Gastroesophageal sphincter (tissue), 4 donors: ENCODE measurements at regions not wholly inside any gene's neighbourhood (a gene's known extent, or its start where the extent isn't known, plus 50 kb on each side); places are given as distances from the start of the nearest gene placed in this dataset.
"Not testable (repeated sequence)": the region's sequence is repeated elsewhere in the genome, so short reads cannot be mapped to it uniquely, and the experiment has no call there.

Experiments used
- ATAC-seq: fragments of 150-250 bp; one replicate; pipeline ENCODE4 v1.9.1; 2016; ENCODE audit warnings: mild to moderate bottlenecking, moderate library complexity
- H3K27ac ChIP-seq, 4 donors: fragments of 200-600 bp; sonication (generic) in 3 of 4; 1 replicate in 3 of 4; 2 replicates in 1 of 4; pipeline ENCODE4 v1.5.1; 2016 to 2019
- H3K27me3 ChIP-seq: fragments of 200-600 bp; sonication (generic); one replicate; pipeline ENCODE4 v1.5.1; 2019
- H3K36me3 ChIP-seq, 2 donors: fragments of 200-600 bp; sonication (generic); one replicate each; pipeline ENCODE4 v1.5.1; 2019; ENCODE audit warnings: control low read depth in 1 of 2
- H3K4me1 ChIP-seq, 3 donors: fragments of 200-600 bp; sonication (generic); 1 replicate in 2 of 3; 2 replicates in 1 of 3; pipeline ENCODE4 v1.5.1; 2016 to 2019; ENCODE audit warnings: control low read depth in 2 of 3
- H3K4me3 ChIP-seq, 2 donors: fragments of 200-600 bp; sonication (generic); one replicate each; pipeline ENCODE4 v1.5.1; 2019; ENCODE audit warnings: mild to moderate bottlenecking in 1 of 2, moderate library complexity in 1 of 2
- H3K9me3 ChIP-seq, 3 donors: fragments of 200-600 bp; sonication (generic); one replicate each; pipeline ENCODE4 v1.5.1; 2017 to 2019; ENCODE audit warnings: control low read depth in 2 of 3
- CTCF ChIP-seq, 4 experiments: fragments of 200-600 bp in 2 of 4; fragments of 450-650 bp in 2 of 4; sonication (generic) in 1 of 4; IDR thresholded peaks; one replicate each; pipeline ENCODE4 v1.5.1; 2017 to 2019; ENCODE audit warnings: antibody characterized with exemption in 4 of 4, mild to moderate bottlenecking in 2 of 4, moderate library complexity in 2 of 4
- EP300 ChIP-seq: sonication (generic); formaldehyde crosslinking; IDR thresholded peaks from one replicate; pipeline ENCODE4 v1.6.1; 2017; ENCODE audit warnings: antibody characterized with exemption, mild to moderate bottlenecking
- POLR2A ChIP-seq, 2 donors: fragments of 450-650 bp; IDR thresholded peaks; one replicate each; pipeline ENCODE4 v1.6.1; 2017; ENCODE audit warnings: antibody characterized with exemption in 2 of 2, mild to moderate bottlenecking in 2 of 2, moderate library complexity in 1 of 2
- POLR2AphosphoS5 ChIP-seq: sonication (generic); formaldehyde crosslinking; IDR thresholded peaks from one replicate; pipeline ENCODE4 v1.6.1; 2017; ENCODE audit warnings: antibody characterized with exemption
- WGBS, 2 donors: methylation state at CpG; one replicate each; pipeline ENCODE4 v1.1.5; 2018; ENCODE audit warnings: low coverage in 1 of 2; 5-methylcytosine and 5-hydroxymethylcytosine counted together

GRCh38 chr13:55013051-55013450, 1984.4 kb downstream of the OLFM4 start:
- WGBS, 2 donors, result 53 to 71% methylated on average over 2 to 4 of the region's 4 CpGs
- Histone ChIP-seq H3K27ac (no peak overlapping the region), H3K27me3 (no peaks in the 10 kb centered on the region), H3K4me1 (no peaks in the 10 kb centered on the region), H3K36me3 (no peaks in the 10 kb centered on the region), H3K9me3 (no peaks in the 10 kb centered on the region), H3K4me3 (no peak overlapping the region)
- no peak for ATAC-seq
- no peak for TF ChIP-seq CTCF (IDR thresholded peaks at IDR 0.05)

- no peak for ATAC-seq
- TF ChIP-seq EP300, result no peak
- TF ChIP-seq POLR2AphosphoS5, result no peak
- TF ChIP-seq POLR2A (IDR thresholded peaks at IDR 0.05), result no peak
- H3K4me3 ChIP-seq, result no peak overlapping the region
- H3K27ac ChIP-seq, result no peak overlapping the region
- H3K27me3 ChIP-seq, result no peaks in the 10 kb centered on the region
- no peaks in the 10 kb centered on the region for H3K9me3 ChIP-seq
- no peaks in the 10 kb centered on the region for H3K36me3 ChIP-seq
- WGBS, 2 donors, result 94 to 100% methylated on average over 2 of the region's 2 CpGs
- H3K4me1 ChIP-seq, result no peaks in the 10 kb centered on the region
These were observed 2000.7 kb downstream of the OLFM4 start for GRCh38 chr13:55029280-55029679.

GRCh38 chr13:55038230-55038629, 2009.6 kb downstream of the OLFM4 start:
- no peak overlapping the region for H3K27ac ChIP-seq
- TF ChIP-seq POLR2A (IDR thresholded peaks at IDR 0.05) (no peak), POLR2AphosphoS5 (no peak), CTCF (IDR thresholded peaks at IDR 0.05) (no peak), EP300 (no peak)
- WGBS, 2 donors, result 38 to 67% methylated on average over 1 of the region's 1 CpG
- no peaks in the 10 kb centered on the region for H3K27me3 ChIP-seq
- ATAC-seq, result no peak
- no peak overlapping the region for H3K4me3 ChIP-seq
- no peaks in the 10 kb centered on the region for H3K4me1 ChIP-seq
- H3K9me3 ChIP-seq, result no peaks in the 10 kb centered on the region
- no peaks in the 10 kb centered on the region for H3K36me3 ChIP-seq

GRCh38 chr13:55053891-55054550, 2025.4 kb downstream of the OLFM4 start:
- 88 to 97% methylated on average over 14 to 15 of the region's 24 CpGs for WGBS, 2 donors
- not testable (repeated sequence) for H3K27ac ChIP-seq, H3K36me3 ChIP-seq, ATAC-seq, H3K4me1 ChIP-seq, H3K27me3 ChIP-seq, H3K4me3 ChIP-seq, H3K9me3 ChIP-seq

- not testable (repeated sequence) for H3K9me3 ChIP-seq, H3K27ac ChIP-seq, H3K4me3 ChIP-seq, H3K4me1 ChIP-seq, ATAC-seq, H3K27me3 ChIP-seq, H3K36me3 ChIP-seq
- WGBS, 2 donors, result 75 to 81% methylated on average over 1 to 3 of the region's 3 CpGs
These were observed 2027.1 kb downstream of the OLFM4 start for GRCh38 chr13:55055666-55056065.

GRCh38 chr13:55062662-55063061, 2034.0 kb downstream of the OLFM4 start:
- TF ChIP-seq POLR2A (IDR thresholded peaks at IDR 0.05) (no peak), POLR2AphosphoS5 (no peak), CTCF (IDR thresholded peaks at IDR 0.05) (no peak), EP300 (no peak)

More at GRCh38 chr13:55062662-55063061, 2034.0 kb downstream of the OLFM4 start:
- Histone ChIP-seq H3K4me3 (no peak overlapping the region), H3K4me1 (no peaks in the 10 kb centered on the region), H3K36me3 (no peaks in the 10 kb centered on the region), H3K27me3 (no peaks in the 10 kb centered on the region), H3K9me3 (no peaks in the 10 kb centered on the region), H3K27ac (no peak overlapping the region)
- no peak for ATAC-seq
- 80 to 92% methylated on average over 7 of the region's 7 CpGs for WGBS, 2 donors
